ENCODE measurements at regions not wholly inside any gene's neighbourhood (a gene's known extent, or its start where the extent isn't known, plus 50 kb on each side); places are given as distances from the start of the nearest gene placed in this dataset.

DNA sequence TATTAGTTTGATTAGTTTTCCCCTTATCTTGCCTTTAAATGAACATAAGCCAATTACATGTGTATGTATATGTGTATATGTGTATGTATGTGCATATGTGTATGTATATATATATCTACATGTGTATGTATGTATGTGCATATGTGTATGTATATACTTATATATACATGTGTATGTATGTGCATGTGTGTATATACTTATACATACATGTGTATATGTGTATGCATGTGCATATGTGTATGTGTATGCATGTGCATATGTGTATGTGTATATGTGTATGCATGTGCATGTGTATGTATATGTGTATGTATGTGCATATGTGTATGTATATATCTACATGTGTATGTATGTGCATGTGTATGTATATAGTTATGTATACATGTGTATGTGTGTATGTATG, 65.5 kb upstream of the CCT8L2 start:
- TF ChIP-seq, protein P1, sequence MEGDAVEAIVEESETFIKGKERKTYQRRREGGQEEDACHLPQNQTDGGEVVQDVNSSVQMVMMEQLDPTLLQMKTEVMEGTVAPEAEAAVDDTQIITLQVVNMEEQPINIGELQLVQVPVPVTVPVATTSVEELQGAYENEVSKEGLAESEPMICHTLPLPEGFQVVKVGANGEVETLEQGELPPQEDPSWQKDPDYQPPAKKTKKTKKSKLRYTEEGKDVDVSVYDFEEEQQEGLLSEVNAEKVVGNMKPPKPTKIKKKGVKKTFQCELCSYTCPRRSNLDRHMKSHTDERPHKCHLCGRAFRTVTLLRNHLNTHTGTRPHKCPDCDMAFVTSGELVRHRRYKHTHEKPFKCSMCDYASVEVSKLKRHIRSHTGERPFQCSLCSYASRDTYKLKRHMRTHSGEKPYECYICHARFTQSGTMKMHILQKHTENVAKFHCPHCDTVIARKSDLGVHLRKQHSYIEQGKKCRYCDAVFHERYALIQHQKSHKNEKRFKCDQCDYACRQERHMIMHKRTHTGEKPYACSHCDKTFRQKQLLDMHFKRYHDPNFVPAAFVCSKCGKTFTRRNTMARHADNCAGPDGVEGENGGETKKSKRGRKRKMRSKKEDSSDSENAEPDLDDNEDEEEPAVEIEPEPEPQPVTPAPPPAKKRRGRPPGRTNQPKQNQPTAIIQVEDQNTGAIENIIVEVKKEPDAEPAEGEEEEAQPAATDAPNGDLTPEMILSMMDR (IDR thresholded peaks at IDR 0.05; ENCODE audit: insufficient read depth, low read length): no peak
- TF ChIP-seq GABPA (IDR thresholded peaks at IDR 0.05; ENCODE audit: low read depth): no peak
- TF ChIP-seq POLR2AphosphoS5 (IDR thresholded peaks at IDR 0.05; ENCODE audit: low read depth): no peak
- TF ChIP-seq, protein P2, sequence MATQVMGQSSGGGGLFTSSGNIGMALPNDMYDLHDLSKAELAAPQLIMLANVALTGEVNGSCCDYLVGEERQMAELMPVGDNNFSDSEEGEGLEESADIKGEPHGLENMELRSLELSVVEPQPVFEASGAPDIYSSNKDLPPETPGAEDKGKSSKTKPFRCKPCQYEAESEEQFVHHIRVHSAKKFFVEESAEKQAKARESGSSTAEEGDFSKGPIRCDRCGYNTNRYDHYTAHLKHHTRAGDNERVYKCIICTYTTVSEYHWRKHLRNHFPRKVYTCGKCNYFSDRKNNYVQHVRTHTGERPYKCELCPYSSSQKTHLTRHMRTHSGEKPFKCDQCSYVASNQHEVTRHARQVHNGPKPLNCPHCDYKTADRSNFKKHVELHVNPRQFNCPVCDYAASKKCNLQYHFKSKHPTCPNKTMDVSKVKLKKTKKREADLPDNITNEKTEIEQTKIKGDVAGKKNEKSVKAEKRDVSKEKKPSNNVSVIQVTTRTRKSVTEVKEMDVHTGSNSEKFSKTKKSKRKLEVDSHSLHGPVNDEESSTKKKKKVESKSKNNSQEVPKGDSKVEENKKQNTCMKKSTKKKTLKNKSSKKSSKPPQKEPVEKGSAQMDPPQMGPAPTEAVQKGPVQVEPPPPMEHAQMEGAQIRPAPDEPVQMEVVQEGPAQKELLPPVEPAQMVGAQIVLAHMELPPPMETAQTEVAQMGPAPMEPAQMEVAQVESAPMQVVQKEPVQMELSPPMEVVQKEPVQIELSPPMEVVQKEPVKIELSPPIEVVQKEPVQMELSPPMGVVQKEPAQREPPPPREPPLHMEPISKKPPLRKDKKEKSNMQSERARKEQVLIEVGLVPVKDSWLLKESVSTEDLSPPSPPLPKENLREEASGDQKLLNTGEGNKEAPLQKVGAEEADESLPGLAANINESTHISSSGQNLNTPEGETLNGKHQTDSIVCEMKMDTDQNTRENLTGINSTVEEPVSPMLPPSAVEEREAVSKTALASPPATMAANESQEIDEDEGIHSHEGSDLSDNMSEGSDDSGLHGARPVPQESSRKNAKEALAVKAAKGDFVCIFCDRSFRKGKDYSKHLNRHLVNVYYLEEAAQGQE (IDR thresholded peaks at IDR 0.05; ENCODE audit: insufficient replicate concordance, low read depth): no peak

All from HL-60 (cell line).